Inflammatory macrophage treated with lipopolysaccharide for 1 hour (primary cell): ENCODE measurements at regions not wholly inside any gene's neighbourhood (a gene's known extent, or its start where the extent isn't known, plus 50 kb on each side); places are given as distances from the start of the nearest gene placed in this dataset.

Experiments
- DNase-seq, 2 donors: peaks; one replicate each; pipeline ENCODE4 v3.0.0-alpha.2; 2020 to 2022

DNA sequence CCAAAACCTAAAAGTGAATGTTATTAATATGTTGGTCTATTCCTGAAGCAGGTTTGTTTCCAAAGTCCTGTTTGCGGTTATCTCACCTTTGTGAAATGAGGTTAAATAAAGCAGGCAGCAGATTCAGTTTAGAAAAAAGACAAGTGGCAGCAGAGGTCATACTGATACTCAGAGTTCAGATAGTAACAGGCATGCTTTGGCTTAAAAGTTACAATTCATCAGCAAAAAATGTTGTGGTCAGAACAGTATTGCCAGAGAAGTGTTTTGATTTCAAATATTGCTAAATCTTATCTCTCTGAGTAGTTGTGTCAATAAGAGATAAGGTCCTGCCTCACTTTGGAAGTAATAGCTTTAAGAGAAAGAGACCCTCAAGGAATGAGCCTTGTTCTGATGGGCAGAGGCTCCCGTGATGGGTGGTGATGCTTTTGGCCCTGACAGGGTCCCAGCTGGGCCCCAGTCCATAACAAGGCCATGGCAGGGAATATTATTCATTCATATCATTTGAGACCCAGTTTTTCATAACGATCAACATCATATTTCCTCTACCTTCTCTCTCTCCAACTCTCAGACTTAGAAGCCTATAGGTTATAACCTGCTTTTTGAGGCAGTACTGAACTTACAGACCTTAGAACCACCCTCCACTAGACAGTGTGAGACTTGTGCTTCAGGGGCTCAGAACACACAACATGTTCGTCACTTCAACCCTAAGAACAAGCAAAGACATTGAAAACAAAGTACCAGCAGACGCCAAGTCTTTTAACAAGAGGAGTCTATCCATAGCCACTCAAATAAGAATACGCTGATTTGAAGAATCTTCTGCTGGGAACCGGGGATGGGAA, 58.5 kb upstream of the AHR start:
- DNase-seq: no peak

- no peak for DNase-seq
These were observed 55.9 kb upstream of the AHR start for GRCh38 chr7:17242504-17242903.

- no peak for DNase-seq
These were observed 53.7 kb upstream of the AHR start for GRCh38 chr7:17244786-17245185.

GRCh38 chr7:17247357-17247756, 51.1 kb upstream of the AHR start:
- no peak for DNase-seq

GRCh38 chr7:17248527-17248926, 49.9 kb upstream of the AHR start:
- DNase-seq: no peak
